GM19240 (cell line): ENCODE measurements at regions not wholly inside any gene's neighbourhood (a gene's known extent, or its start where the extent isn't known, plus 50 kb on each side); places are given as distances from the start of the nearest gene placed in this dataset.
"Not testable (repeated sequence)": the region's sequence is repeated elsewhere in the genome, so short reads cannot be mapped to it uniquely, and the experiment has no call there.

Source experiments
- DNase-seq: peaks from one replicate; pipeline ENCODE4 v3.0.0; 2011; ENCODE audit warnings: low spot score; ENCODE audit not compliant: insufficient read length

DNA sequence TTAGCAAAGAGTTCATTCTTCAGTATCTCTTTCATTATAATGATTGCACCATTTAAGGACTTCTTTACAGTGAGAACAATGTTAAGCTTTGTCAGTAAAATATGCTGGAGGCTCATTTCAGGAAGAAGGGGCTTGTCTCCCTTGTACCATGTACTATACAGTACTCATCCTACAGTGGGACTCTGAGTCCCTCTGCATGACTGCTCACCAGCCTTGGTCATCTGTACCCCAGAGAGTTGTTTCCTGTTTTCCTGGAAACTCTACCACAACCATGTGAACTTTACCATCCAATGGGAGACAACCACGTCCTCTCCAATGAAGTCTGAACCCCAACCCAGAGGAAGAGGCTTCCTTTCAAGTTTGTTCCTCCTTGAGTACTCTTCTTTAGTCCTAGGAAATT is 1171.1 kb upstream of the CRIM1 start:
- no peak for DNase-seq

GRCh38 chr2:35176726-35177125 is 1178.9 kb upstream of the CRIM1 start:
- DNase-seq = not testable (repeated sequence)

DNA sequence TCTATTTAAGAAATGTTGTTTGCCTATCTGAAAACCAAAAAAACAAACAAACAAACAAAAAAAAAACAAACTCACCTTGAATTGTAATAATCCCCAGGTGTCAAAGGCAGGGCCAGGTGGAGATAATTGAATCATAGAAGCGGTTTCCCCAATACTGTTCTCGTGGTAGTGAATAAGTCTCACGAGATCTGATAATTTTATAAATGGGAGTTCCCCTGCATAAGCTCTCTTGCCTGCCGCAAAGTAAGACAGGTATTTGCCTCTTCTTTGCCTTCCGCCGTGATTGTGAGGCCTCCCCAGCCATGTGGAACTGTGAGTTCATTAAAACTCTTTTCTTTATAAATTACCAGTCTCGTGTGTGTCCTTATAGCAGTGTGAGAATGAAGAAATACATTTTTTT is 1180.7 kb upstream of the CRIM1 start:
- no peak for DNase-seq

- no peak for DNase-seq
Observed at GRCh38 chr2:35172687-35173086, 1182.9 kb upstream of the CRIM1 start.

- DNase-seq = no peak
Observed at GRCh38 chr2:35168351-35168750, 1187.2 kb upstream of the CRIM1 start.

- no peak for DNase-seq
Observed at GRCh38 chr2:35163948-35164347, 1191.6 kb upstream of the CRIM1 start.

GRCh38 chr2:35160871-35161270 is 1194.7 kb upstream of the CRIM1 start:
- no peak for DNase-seq

DNA sequence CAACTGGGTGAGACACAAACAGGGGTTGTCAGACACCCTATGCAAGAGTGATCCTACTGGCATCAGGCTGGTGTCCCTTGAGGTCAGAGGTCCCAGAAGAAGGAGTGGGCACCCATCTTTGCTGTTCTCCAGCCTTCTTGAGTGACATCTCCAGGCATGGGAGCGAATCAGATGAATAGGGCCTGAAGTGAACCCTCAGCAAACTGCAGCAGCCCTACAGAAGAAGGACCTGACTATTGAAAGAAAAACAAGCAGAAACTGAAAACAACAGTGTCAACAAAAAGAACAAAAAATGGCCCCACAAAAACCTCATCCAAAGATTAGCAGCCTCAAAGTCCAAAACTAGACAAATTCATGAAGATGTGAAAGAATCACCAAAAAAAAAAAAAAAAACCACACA is 1229.7 kb upstream of the CRIM1 start:
- no peak for DNase-seq

- DNase-seq = no peak
Observed at GRCh38 chr2:35125278-35125677, 1230.3 kb upstream of the CRIM1 start.

GRCh38 chr2:35116151-35116550 is 1239.4 kb upstream of the CRIM1 start:
- no peak for DNase-seq

DNA sequence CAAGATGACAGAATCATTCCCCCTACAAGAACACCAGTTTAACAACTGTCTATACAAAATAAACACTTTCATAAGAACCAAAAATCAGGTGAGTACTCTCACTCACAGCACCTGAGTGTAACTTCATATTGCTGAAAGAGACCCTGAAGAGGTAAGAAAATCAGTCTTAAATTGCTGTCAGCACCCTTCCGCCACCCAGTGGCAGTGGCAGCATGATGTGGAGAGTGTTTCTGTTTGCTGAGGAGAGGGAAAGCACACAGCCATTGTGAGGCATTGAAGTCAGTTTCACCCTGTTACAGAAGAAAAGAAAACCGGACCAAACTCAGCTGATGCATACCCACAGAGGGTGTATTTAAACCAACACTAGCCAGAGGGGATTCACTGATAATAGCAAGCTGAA is 1240.8 kb upstream of the CRIM1 start:
- no peak for DNase-seq

- not testable (repeated sequence) for DNase-seq
Observed at GRCh38 chr2:35112367-35112766, 1243.2 kb upstream of the CRIM1 start.

- no peak for DNase-seq
Observed at GRCh38 chr2:35104309-35104708, 1251.3 kb upstream of the CRIM1 start.

DNA sequence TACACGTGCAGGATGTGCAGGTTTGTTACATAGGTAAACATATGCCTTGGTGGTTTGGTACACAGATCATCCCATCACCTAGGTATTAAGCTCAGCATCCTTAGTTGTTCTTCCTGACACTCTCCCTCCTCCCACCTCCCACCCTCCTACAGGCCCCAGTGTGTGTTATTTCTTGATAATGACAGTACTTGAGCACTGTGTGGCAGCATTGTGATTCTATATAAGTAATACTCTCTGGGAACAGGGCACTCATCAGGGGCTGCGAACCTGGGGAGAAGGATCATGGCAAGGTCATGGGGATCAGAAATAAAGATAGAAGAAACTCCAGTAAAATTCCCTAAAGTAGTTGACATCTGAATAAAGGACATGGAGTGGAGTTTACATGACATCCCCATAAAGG is 1256.2 kb upstream of the CRIM1 start:
- no peak for DNase-seq

DNA sequence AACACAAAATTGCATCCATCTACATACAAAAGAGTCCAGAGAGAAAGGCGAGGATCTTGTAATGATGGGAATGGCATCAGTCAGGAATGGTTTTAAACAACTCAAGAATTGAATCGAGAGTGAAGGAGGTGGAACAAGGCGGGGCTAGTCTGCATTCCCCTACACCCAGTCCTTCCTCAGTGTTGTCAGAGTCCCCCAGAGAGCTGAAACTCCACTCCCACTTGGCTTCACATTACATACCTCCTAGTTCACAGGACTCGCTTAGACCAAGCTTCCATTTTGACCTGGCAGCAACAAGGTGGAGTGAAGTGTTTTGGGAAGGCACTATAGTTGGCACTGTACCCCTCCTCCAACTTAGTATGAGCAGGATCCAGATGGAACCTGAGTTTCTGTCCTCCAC is 1273.5 kb upstream of the CRIM1 start:
- no peak for DNase-seq

DNA sequence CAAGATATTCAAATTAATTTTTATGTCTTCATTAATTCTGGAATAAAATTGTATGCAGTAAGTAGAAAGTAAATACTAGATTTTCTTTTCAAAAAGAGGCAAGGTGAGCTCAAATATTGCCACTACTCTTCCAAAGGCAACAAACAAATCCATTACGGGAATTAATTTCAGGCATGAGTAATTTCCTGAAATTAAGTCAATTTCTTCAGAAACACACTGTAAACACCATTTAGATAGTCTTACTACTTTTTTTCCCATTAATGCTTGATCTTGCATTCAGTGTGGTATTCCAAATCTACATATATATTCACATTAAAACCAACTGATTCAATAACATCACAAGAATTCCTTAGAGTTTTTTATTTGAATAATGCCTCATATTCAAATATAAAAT is 1274.0 kb upstream of the CRIM1 start:
- no peak for DNase-seq

DNA sequence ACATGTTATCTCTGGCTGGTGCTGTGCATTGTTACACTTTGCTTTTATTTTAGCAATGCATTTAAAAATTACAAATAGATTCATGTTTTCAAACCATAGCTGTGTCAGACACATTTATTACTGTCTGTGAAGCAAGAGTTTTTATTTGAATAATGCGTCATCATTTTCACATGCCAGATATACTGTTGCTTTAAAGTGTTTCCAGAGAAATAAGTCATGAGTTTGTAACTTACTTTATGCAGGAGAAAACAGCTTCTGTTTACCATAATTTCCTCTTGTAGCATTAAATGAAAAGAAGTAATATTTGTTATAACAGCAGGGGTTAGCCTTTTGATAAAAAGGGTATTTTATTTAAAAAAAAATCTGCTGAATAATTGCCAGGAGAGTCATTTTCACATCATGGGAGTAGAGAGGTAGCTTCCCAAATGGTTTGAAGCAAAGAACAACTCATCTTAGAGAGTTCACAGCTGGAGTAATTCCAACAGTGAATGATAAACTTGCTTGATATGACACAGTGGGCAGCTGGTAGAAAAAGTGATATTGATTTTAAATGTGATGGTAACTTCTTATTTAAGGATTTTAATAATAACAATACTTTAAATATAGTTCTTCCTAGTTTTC is 1274.5 kb upstream of the CRIM1 start:
- no peak for DNase-seq

GRCh38 chr2:35080231-35080910 is 1275.2 kb upstream of the CRIM1 start:
- DNase-seq = no peak

DNA sequence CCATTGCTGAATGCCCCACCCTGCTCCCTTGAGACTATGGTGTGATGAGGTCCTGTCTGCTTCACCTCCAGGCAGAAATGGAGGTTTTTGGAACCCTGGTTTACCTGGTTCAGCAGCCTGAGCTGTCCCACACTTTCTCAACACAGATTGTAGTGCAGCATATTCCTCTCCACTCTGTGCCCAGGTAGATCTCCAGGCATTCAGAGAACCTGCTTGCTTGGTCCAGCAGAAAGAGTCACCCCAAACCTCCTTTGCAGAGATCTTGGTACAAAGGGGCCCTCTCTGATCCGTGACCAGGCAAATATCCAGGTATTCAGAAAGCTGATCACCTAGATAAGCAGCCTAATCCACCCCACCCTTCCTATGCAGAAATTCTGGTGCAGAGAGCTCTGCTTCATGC is 1288.2 kb upstream of the CRIM1 start:
- DNase-seq = no peak

DNA sequence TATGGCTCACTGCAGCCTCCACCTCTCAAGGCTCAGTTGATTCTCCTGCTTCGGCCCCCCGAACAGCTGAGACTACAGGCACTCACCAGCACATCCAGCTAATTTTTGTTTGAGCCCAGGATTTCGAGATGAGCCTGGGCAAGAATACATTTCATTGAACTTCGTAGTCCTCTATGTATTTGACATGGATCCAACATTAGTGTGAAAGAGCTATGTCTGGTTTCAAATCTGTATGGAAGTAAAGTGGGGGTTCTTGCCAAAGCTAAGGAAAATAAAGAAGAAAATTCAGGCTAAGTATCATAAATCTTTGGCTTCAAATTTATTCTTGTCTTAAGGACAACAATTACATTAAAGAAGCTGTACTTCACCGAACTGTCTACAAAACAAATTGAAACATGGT is 1291.7 kb upstream of the CRIM1 start:
- no peak for DNase-seq

GRCh38 chr2:35035883-35036282 is 1319.7 kb upstream of the CRIM1 start:
- no peak for DNase-seq

DNA sequence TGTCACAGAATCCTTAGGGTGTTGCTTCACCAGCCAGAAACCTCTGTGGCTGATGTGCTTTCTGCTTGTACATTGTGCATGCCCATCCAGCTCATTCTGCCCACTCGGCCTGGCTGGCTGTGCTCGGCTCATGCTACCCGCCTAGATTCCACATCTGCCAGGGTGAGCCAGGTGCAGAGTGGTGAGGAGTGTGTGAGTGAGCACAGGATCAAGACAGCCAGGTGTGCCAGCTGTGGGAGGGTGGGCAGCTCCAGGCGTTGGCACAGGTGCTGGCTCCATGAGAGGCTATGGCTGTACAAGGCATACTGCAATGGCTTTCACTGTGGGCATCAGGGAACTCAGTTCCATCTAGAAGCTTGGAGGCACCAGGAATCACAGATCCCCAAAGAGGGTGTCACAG is 1321.8 kb upstream of the CRIM1 start:
- DNase-seq = no peak

DNA sequence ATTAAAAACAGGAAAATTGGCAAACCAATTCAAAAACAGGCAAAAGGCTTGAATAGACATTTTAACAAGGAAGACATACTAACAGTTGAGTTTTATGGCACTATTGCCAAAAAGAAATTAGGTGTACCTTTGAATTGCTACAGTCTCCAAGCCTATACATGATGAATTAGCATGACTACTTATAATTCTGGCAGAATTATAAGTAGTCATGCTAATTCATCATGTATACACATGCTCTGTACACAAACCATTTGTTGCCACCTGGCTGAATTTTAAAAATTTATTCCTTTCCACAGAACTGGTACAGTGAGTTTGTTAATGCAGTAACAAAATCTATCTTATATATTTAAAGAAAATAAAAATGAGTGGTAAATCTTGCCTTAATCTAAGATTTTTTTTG is 1332.0 kb upstream of the CRIM1 start:
- DNase-seq = no peak

- DNase-seq = no peak
Observed at GRCh38 chr2:35000453-35000852, 1355.1 kb upstream of the CRIM1 start.
